GM18951 (cell line): ENCODE measurements at regions not wholly inside any gene's neighbourhood (a gene's known extent, or its start where the extent isn't known, plus 50 kb on each side); places are given as distances from the start of the nearest gene placed in this dataset.

Experiments
- POLR2A ChIP-seq: IDR thresholded peaks from 4 replicates; pipeline ENCODE4 v1.6.1; 2011; ENCODE audit warnings: mild to moderate bottlenecking; ENCODE audit not compliant: insufficient read length, insufficient read depth; ENCODE audit errors: extremely low read depth
- in situ Hi-C: fragments of 300-500 bp; cut with MboI; formaldehyde crosslinking; loops from one replicate; pipeline ENCODE4 v1.12.0; 2022; ENCODE audit warnings: low sequenced_read_pairs, mixed read lengths, inconsistent platforms; ENCODE audit not compliant: unreplicated experiment

- in situ Hi-C loops: no loop called here
- TF ChIP-seq POLR2A: no peak
Observed at GRCh38 chr2:118675531-118675930, 171.9 kb downstream of the EN1 start.

GRCh38 chr2:118672571-118673158, 174.8 kb downstream of the EN1 start:
- in situ Hi-C loops: no loop called here
- TF ChIP-seq POLR2A: no peak

GRCh38 chr2:118671701-118672454, 175.6 kb downstream of the EN1 start:
- TF ChIP-seq POLR2A: no peak
- in situ Hi-C loops: no loop called here

- no peak for TF ChIP-seq POLR2A
- in situ Hi-C loops: no loop called here
Observed at GRCh38 chr2:118670838-118671237, 176.6 kb downstream of the EN1 start.

GRCh38 chr2:118670276-118670675, 177.2 kb downstream of the EN1 start:
- no peak for TF ChIP-seq POLR2A

GRCh38 chr2:118669654-118670053, 177.8 kb downstream of the EN1 start:
- no peak for TF ChIP-seq POLR2A
- in situ Hi-C loops: no loop called here

More at GRCh38 chr2:118670276-118670675, 177.2 kb downstream of the EN1 start:
- in situ Hi-C loops: no loop called here

- in situ Hi-C loops: no loop called here
- no peak for TF ChIP-seq POLR2A
Observed at GRCh38 chr2:118668431-118669424, 178.7 kb downstream of the EN1 start.

- TF ChIP-seq POLR2A: no peak
- in situ Hi-C loops: no loop called here
Observed at GRCh38 chr2:118667964-118668363, 179.5 kb downstream of the EN1 start.

GRCh38 chr2:118667348-118667747, 180.1 kb downstream of the EN1 start:
- TF ChIP-seq POLR2A: no peak
- in situ Hi-C loops: no loop called here

- no peak for TF ChIP-seq POLR2A
Observed at GRCh38 chr2:118665784-118666529, 181.5 kb downstream of the EN1 start.

GRCh38 chr2:118661179-118661578, 186.3 kb downstream of the EN1 start:
- in situ Hi-C loops: no loop called here
- no peak for TF ChIP-seq POLR2A

More at GRCh38 chr2:118665784-118666529, 181.5 kb downstream of the EN1 start:
- in situ Hi-C loops: no loop called here

- in situ Hi-C loops: no loop called here
- TF ChIP-seq POLR2A: no peak
Observed at GRCh38 chr2:118658596-118659198, 188.8 kb downstream of the EN1 start.
